ENCODE measurements at regions not wholly inside any gene's neighbourhood (a gene's known extent, or its start where the extent isn't known, plus 50 kb on each side); places are given as distances from the start of the nearest gene placed in this dataset.

DNA sequence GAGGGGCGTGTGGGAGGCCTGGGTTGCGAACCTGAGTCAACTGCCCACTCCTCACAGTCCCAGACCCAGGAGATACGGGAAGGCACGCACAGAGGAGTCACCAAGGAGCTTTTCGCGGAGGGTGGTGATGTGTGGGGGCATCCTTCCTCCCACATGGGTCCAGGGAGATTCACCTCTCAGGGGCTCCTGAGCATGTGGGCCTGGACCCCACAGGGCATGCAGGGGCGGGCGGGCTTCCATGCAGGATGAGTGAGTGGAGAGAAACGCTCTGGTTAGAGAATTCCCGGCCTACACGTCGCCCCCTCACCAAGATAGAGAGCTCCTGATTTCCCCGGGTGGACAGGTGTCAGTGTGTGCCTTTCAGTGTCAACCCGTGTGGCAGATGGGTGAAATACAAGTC lies 641.7 kb upstream of the FZD8 start:
- TF ChIP-seq, protein P1, sequence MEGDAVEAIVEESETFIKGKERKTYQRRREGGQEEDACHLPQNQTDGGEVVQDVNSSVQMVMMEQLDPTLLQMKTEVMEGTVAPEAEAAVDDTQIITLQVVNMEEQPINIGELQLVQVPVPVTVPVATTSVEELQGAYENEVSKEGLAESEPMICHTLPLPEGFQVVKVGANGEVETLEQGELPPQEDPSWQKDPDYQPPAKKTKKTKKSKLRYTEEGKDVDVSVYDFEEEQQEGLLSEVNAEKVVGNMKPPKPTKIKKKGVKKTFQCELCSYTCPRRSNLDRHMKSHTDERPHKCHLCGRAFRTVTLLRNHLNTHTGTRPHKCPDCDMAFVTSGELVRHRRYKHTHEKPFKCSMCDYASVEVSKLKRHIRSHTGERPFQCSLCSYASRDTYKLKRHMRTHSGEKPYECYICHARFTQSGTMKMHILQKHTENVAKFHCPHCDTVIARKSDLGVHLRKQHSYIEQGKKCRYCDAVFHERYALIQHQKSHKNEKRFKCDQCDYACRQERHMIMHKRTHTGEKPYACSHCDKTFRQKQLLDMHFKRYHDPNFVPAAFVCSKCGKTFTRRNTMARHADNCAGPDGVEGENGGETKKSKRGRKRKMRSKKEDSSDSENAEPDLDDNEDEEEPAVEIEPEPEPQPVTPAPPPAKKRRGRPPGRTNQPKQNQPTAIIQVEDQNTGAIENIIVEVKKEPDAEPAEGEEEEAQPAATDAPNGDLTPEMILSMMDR (conservative IDR thresholded peaks at IDR 0.05; ENCODE audit: low read depth, low read length), result no peak
- no peak for TF ChIP-seq EZH2 (IDR thresholded peaks at IDR 0.05; ENCODE audit: borderline replicate concordance, low read depth, low read length, poor library complexity, severe bottlenecking)

All from A673 (cell line).